ENCODE measurements at regions not wholly inside any gene's neighbourhood (a gene's known extent, or its start where the extent isn't known, plus 50 kb on each side); places are given as distances from the start of the nearest gene placed in this dataset.

DNA sequence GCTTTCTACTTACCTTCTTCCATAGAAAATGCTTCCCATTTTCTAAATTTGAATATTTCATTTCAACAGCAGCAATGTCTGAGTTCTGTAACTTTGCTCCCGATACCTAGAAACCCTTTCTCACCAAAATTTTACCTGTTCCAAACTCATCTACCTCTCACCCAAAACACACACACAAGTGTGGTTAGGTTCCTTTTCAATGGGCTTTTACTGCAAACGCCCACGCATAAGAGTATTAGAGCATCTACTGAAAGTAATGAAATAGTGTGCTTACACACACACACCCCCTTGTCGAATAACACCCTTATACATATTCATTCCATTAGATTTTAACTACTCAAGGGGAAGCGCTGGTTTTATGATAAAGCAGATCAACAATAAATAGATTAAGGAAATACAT lies 610.3 kb upstream of the AADAT start:
- POLR2A ChIA-PET, result no interaction called here
- Mint-ChIP-seq H3K9me3 (ENCODE audit: unreplicated experiment) (no peaks in the 10 kb centered on the region), H3K27me3 (ENCODE audit: insufficient read depth, unreplicated experiment) (no peaks in the 10 kb centered on the region), H3K4me3 (ENCODE audit: unreplicated experiment) (no peak overlapping the region), H3K36me3 (ENCODE audit: insufficient read depth, unreplicated experiment) (no peaks in the 10 kb centered on the region), H3K27ac (ENCODE audit: low read depth, unreplicated experiment) (no peak overlapping the region), H3K4me1 (ENCODE audit: insufficient read depth, unreplicated experiment) (peaks cover 9% of the 10 kb centered on the region)
- CTCF ChIA-PET, result no interaction called here
- BruUV-seq (replicated peaks), result no TSS peak
- TF ChIP-seq, protein P1, sequence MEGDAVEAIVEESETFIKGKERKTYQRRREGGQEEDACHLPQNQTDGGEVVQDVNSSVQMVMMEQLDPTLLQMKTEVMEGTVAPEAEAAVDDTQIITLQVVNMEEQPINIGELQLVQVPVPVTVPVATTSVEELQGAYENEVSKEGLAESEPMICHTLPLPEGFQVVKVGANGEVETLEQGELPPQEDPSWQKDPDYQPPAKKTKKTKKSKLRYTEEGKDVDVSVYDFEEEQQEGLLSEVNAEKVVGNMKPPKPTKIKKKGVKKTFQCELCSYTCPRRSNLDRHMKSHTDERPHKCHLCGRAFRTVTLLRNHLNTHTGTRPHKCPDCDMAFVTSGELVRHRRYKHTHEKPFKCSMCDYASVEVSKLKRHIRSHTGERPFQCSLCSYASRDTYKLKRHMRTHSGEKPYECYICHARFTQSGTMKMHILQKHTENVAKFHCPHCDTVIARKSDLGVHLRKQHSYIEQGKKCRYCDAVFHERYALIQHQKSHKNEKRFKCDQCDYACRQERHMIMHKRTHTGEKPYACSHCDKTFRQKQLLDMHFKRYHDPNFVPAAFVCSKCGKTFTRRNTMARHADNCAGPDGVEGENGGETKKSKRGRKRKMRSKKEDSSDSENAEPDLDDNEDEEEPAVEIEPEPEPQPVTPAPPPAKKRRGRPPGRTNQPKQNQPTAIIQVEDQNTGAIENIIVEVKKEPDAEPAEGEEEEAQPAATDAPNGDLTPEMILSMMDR (IDR thresholded peaks at IDR 0.05; ENCODE audit: unreplicated experiment), result no peak
- no peak for DNase-seq (ENCODE audit: unreplicated experiment)
- intact Hi-C loops (cut with micrococcal nuclease), result no loop called here

DNA sequence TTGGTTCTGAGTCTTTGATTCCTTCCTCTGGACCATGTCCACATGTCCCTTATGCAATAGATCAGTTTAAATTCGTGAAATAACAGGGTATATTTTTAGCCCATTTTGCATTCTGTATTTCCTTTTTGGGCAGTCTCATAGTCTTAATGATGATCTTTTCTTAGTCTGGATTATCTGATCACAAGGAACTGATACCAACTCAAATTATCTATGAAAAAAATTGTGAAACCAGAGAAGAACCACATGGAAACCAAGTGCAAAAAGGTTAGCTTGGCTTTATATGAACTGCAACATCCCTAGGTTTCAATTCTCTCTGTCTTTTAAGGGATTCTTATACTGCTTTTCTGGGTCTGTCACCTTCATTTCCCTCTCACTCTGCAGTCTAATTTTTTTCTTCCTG lies 608.6 kb upstream of the AADAT start:
- intact Hi-C loops (cut with micrococcal nuclease), result no loop called here
- ChIA-PET POLR2A (no interaction called here), CTCF (no interaction called here)
- TF ChIP-seq, protein P1 (IDR thresholded peaks at IDR 0.05; ENCODE audit: unreplicated experiment), result no peak
- H3K27me3 Mint-ChIP-seq (ENCODE audit: insufficient read depth, unreplicated experiment), result no peaks in the 10 kb centered on the region
- H3K36me3 Mint-ChIP-seq (ENCODE audit: insufficient read depth, unreplicated experiment), result no peaks in the 10 kb centered on the region
- no peaks in the 10 kb centered on the region for H3K9me3 Mint-ChIP-seq (ENCODE audit: unreplicated experiment)
- no peak overlapping the region for H3K27ac Mint-ChIP-seq (ENCODE audit: low read depth, unreplicated experiment)
- no peak overlapping the region for H3K4me3 Mint-ChIP-seq (ENCODE audit: unreplicated experiment)
- no peak for DNase-seq (ENCODE audit: unreplicated experiment)
- peaks cover 9% of the 10 kb centered on the region for H3K4me1 Mint-ChIP-seq (ENCODE audit: insufficient read depth, unreplicated experiment)
- no TSS peak for BruUV-seq (replicated peaks)

GRCh38 chr4:170697845-170698244 lies 608.1 kb upstream of the AADAT start:
- CTCF ChIA-PET, result no interaction called here
- H3K9me3 Mint-ChIP-seq (ENCODE audit: unreplicated experiment), result no peaks in the 10 kb centered on the region
- peaks cover 9% of the 10 kb centered on the region for H3K4me1 Mint-ChIP-seq (ENCODE audit: insufficient read depth, unreplicated experiment)
- no peak overlapping the region for H3K27ac Mint-ChIP-seq (ENCODE audit: low read depth, unreplicated experiment)
- no TSS peak for BruUV-seq (replicated peaks)
- DNase-seq (ENCODE audit: unreplicated experiment), result no peak
- TF ChIP-seq, protein P1 (IDR thresholded peaks at IDR 0.05; ENCODE audit: unreplicated experiment), result no peak
- no peaks in the 10 kb centered on the region for H3K27me3 Mint-ChIP-seq (ENCODE audit: insufficient read depth, unreplicated experiment)
- POLR2A ChIA-PET, result no interaction called here
- intact Hi-C loops (cut with micrococcal nuclease), result no loop called here
- no peaks in the 10 kb centered on the region for H3K36me3 Mint-ChIP-seq (ENCODE audit: insufficient read depth, unreplicated experiment)
- H3K4me3 Mint-ChIP-seq (ENCODE audit: unreplicated experiment), result no peak overlapping the region

GRCh38 chr4:170697045-170697444 lies 607.3 kb upstream of the AADAT start:
- ChIA-PET CTCF (no interaction called here), POLR2A (no interaction called here)
- Mint-ChIP-seq H3K4me3 (ENCODE audit: unreplicated experiment) (no peak overlapping the region), H3K36me3 (ENCODE audit: insufficient read depth, unreplicated experiment) (no peaks in the 10 kb centered on the region), H3K27me3 (ENCODE audit: insufficient read depth, unreplicated experiment) (no peaks in the 10 kb centered on the region), H3K9me3 (ENCODE audit: unreplicated experiment) (no peaks in the 10 kb centered on the region), H3K4me1 (ENCODE audit: insufficient read depth, unreplicated experiment) (peaks cover 9% of the 10 kb centered on the region), H3K27ac (ENCODE audit: low read depth, unreplicated experiment) (no peak overlapping the region)
- no TSS peak for BruUV-seq (replicated peaks)
- DNase-seq (ENCODE audit: unreplicated experiment), result no peak
- TF ChIP-seq, protein P1 (IDR thresholded peaks at IDR 0.05; ENCODE audit: unreplicated experiment), result no peak
- intact Hi-C loops (cut with micrococcal nuclease), result no loop called here
